T-helper 2 cell treated with Interferon-gamma antibody and Interleukin-4, amounts not matched to agents 5 μg/mL and 100 μg/mL, for 36 hours (primary cell): ENCODE measurements at regions not wholly inside any gene's neighbourhood (a gene's known extent, or its start where the extent isn't known, plus 50 kb on each side); places are given as distances from the start of the nearest gene placed in this dataset.

Experiments
- DNase-seq: peaks from one replicate; pipeline ENCODE4 v3.0.0; 2021; ENCODE audit warnings: low spot score
- H3K27ac Mint-ChIP-seq: one replicate; pipeline ENCODE4 v1.8.0; 2021; ENCODE audit warnings: mild to moderate bottlenecking, mixed read lengths
- H3K27me3 Mint-ChIP-seq: one replicate; pipeline ENCODE4 v1.8.0; 2021; ENCODE audit warnings: low read depth, mixed read lengths
- H3K36me3 Mint-ChIP-seq: one replicate; pipeline ENCODE4 v1.8.0; 2021; ENCODE audit warnings: low read depth, mixed read lengths
- H3K4me1 Mint-ChIP-seq: one replicate; pipeline ENCODE4 v1.8.0; 2021; ENCODE audit warnings: low read depth, mixed read lengths
- H3K4me3 Mint-ChIP-seq: one replicate; pipeline ENCODE4 v1.8.0; 2022; ENCODE audit warnings: mild to moderate bottlenecking, moderate library complexity, mixed read lengths
- H3K9me3 Mint-ChIP-seq: one replicate; pipeline ENCODE4 v1.8.0; 2021; ENCODE audit warnings: mixed read lengths

GRCh38 chr14:103255555-103255954 is 78.5 kb upstream of the EIF5 start:
- Mint-ChIP-seq H3K9me3 (no peaks in the 10 kb centered on the region), H3K4me1 (no peaks in the 10 kb centered on the region), H3K27me3 (no peaks in the 10 kb centered on the region), H3K4me3 (no peak overlapping the region), H3K27ac (no peak overlapping the region), H3K36me3 (no peaks in the 10 kb centered on the region)
- no peak for DNase-seq

DNA sequence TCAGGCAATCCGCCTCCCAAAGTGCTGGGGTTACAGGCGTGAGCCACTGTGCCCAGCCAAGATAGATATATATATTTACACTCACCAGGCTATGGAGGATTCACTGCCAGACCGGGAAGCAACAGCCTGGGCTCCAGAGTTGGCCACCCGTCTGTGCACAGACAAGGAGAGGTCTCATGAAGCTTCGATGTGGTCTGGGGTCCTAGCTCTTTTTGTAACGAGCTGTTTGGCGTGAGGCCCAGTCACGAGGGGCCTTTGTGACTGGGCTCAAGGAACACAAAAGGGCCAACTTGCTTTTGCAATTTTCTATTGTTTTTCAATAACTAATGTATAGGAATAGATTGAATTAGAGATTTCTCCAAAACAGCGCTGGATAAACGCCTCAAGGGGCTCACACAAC is 77.6 kb upstream of the EIF5 start:
- H3K4me3 Mint-ChIP-seq, result no peak overlapping the region
- no peak overlapping the region for H3K27ac Mint-ChIP-seq
- no peak for DNase-seq
- H3K36me3 Mint-ChIP-seq, result no peaks in the 10 kb centered on the region
- H3K9me3 Mint-ChIP-seq, result no peaks in the 10 kb centered on the region
- H3K27me3 Mint-ChIP-seq, result no peaks in the 10 kb centered on the region
- no peaks in the 10 kb centered on the region for H3K4me1 Mint-ChIP-seq

- no peaks in the 10 kb centered on the region for H3K4me1 Mint-ChIP-seq
- H3K27me3 Mint-ChIP-seq, result peaks cover 7% of the 10 kb centered on the region
- H3K4me3 Mint-ChIP-seq, result no peak overlapping the region
- DNase-seq, result no peak
- H3K27ac Mint-ChIP-seq, result no peak overlapping the region
- H3K9me3 Mint-ChIP-seq, result no peaks in the 10 kb centered on the region
- H3K36me3 Mint-ChIP-seq, result no peaks in the 10 kb centered on the region
Measured at GRCh38 chr14:103257211-103257962, 76.7 kb upstream of the EIF5 start.

- Mint-ChIP-seq H3K9me3 (no peaks in the 10 kb centered on the region), H3K36me3 (no peaks in the 10 kb centered on the region), H3K4me3 (no peak overlapping the region), H3K27me3 (peaks cover 15% of the 10 kb centered on the region), H3K4me1 (no peaks in the 10 kb centered on the region), H3K27ac (no peak overlapping the region)
- no peak for DNase-seq
Measured at GRCh38 chr14:103258211-103258610, 75.8 kb upstream of the EIF5 start.

- no peak for DNase-seq
- no peaks in the 10 kb centered on the region for H3K9me3 Mint-ChIP-seq
- H3K27me3 Mint-ChIP-seq, result peaks cover 24% of the 10 kb centered on the region
- no peaks in the 10 kb centered on the region for H3K36me3 Mint-ChIP-seq
- H3K4me3 Mint-ChIP-seq, result no peak overlapping the region
- no peaks in the 10 kb centered on the region for H3K4me1 Mint-ChIP-seq
- no peak overlapping the region for H3K27ac Mint-ChIP-seq
Measured at GRCh38 chr14:103259184-103259583, 74.9 kb upstream of the EIF5 start.

- peak overlapping the region; percentile 7 for H3K4me3 Mint-ChIP-seq
- H3K27me3 Mint-ChIP-seq, result peaks cover 25% of the 10 kb centered on the region
- no peaks in the 10 kb centered on the region for H3K9me3 Mint-ChIP-seq
- H3K27ac Mint-ChIP-seq, result no peak overlapping the region
- DNase-seq, result no peak
- H3K4me1 Mint-ChIP-seq, result no peaks in the 10 kb centered on the region
- H3K36me3 Mint-ChIP-seq, result no peaks in the 10 kb centered on the region
Measured at GRCh38 chr14:103259801-103260628, 74.0 kb upstream of the EIF5 start.

DNA sequence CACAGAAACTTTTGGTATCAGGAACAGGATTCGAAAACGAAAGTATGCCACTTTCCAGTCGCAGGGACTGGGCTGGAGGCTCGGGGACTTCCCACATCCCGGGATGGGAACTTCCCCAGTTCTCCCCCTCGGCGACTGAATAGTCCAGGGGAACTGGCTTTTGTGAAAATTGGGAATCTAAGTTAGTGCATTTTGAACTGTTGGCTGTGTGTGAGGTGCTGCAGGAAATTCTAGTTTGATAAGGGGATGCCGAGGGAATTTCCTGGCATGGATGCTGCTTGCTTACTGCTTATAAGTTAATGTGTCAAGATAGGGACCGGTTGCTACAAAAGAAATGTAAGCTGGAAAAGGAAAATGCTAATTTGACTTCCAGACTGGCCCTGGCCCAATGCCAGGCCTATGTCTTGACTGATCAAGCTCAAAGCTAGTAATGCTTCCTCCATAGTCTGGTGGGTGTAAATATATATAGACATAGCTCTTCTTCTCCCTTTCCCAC is 73.4 kb upstream of the EIF5 start:
- Mint-ChIP-seq H3K27ac (no peak overlapping the region), H3K4me3 (peak overlapping the region; percentile 7), H3K27me3 (peaks cover 30% of the 10 kb centered on the region), H3K4me1 (no peaks in the 10 kb centered on the region), H3K36me3 (no peaks in the 10 kb centered on the region), H3K9me3 (no peaks in the 10 kb centered on the region)
- DNase-seq, result no peak

- H3K9me3 Mint-ChIP-seq, result no peaks in the 10 kb centered on the region
- H3K27ac Mint-ChIP-seq, result no peak overlapping the region
- H3K36me3 Mint-ChIP-seq, result no peaks in the 10 kb centered on the region
- H3K4me3 Mint-ChIP-seq, result no peak overlapping the region
- H3K27me3 Mint-ChIP-seq, result peaks cover 41% of the 10 kb centered on the region
- H3K4me1 Mint-ChIP-seq, result no peaks in the 10 kb centered on the region
- DNase-seq, result no peak
Measured at GRCh38 chr14:103267226-103267910, 66.7 kb upstream of the EIF5 start.

DNA sequence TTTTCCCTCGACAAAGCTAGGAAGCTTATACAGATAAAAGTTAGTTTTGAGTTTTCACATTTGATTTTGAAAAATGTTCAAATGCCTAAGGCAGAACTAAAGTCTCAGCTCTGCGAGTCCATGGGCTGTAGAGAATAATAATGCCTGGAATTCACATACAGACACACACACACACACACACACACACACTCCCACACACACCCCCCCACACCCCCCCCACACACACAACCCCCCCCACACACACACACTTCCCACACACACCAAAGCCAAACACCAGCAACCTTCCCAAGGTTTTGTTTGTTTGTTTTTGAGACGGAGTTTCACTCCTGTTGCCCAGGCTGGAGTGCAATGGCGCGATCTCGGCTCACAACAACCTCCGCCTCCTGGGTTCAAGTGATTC is 62.8 kb upstream of the EIF5 start:
- Mint-ChIP-seq H3K27me3 (peaks cover 42% of the 10 kb centered on the region), H3K27ac (no peak overlapping the region), H3K36me3 (no peaks in the 10 kb centered on the region), H3K9me3 (no peaks in the 10 kb centered on the region), H3K4me3 (no peak overlapping the region), H3K4me1 (no peaks in the 10 kb centered on the region)
- no peak for DNase-seq

DNA sequence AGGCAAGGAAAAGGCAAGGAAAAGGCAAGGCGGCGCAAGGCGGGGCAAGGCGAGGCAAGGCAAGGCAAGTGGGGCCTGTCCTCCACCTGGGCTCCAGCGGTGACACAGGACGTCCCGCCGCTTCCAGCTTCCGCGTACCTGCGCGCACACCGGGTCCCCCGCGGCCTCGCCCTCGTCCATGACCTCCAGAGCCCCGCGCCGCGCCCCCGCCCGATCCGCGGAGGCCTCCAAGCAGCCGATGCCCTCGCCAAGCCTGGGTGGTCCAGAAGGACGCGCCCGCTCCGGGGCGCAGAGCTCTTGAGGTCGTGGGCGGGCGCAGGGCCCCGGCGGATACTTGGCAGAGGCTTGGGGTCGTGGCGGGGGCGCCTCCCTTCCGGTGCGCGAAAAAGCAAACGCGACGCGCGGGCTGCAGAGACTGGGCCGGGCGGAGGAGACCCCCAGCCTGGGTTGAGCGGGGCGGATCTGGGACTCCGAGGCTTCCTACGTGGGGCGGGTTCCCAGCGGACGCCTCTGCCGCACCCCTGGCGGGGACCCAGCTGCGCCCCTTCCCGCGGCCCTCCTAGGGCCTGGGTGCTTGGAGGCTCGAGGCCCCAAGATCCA is 60.8 kb upstream of the EIF5 start:
- H3K36me3 Mint-ChIP-seq, result no peaks in the 10 kb centered on the region
- H3K4me3 Mint-ChIP-seq, result no peak overlapping the region
- H3K4me1 Mint-ChIP-seq, result no peaks in the 10 kb centered on the region
- H3K9me3 Mint-ChIP-seq, result peaks cover 3% of the 10 kb centered on the region
- no peak overlapping the region for H3K27ac Mint-ChIP-seq
- H3K27me3 Mint-ChIP-seq, result peaks cover 56% of the 10 kb centered on the region
- DNase-seq, result no peak

GRCh38 chr14:103273745-103274615 is 60.1 kb upstream of the EIF5 start:
- no peak for DNase-seq
- Mint-ChIP-seq H3K9me3 (peaks cover 3% of the 10 kb centered on the region), H3K4me1 (no peaks in the 10 kb centered on the region), H3K36me3 (no peaks in the 10 kb centered on the region), H3K27me3 (peaks cover 60% of the 10 kb centered on the region), H3K4me3 (no peak overlapping the region), H3K27ac (no peak overlapping the region)

- peaks cover 66% of the 10 kb centered on the region for H3K27me3 Mint-ChIP-seq
Measured at GRCh38 chr14:103275000-103275399, 59.0 kb upstream of the EIF5 start.

DNA sequence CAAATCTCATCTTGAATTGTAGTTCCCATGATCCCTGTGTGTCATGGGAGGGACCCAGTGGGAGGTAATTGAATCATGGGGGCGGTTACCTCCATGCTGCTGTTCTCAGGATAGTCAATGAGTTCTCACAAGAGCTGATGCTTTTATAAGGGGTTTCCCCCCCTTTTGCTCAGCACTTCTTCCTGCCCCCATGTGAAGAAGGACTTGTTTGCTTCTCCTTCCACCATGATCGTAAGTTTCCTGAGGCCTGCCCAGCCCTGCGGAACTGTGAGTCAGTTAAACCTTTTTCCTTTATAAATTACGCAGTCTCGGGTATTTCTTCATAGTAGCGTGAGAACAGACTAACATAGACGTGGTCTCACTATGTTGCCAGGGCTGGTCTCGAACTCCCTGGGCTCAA is 56.1 kb upstream of the EIF5 start:
- Mint-ChIP-seq H3K27me3 (peaks cover 75% of the 10 kb centered on the region), H3K27ac (no peak overlapping the region), H3K4me3 (no peak overlapping the region), H3K4me1 (no peaks in the 10 kb centered on the region), H3K9me3 (peaks cover 3% of the 10 kb centered on the region), H3K36me3 (no peaks in the 10 kb centered on the region)
- DNase-seq, result no peak

More at GRCh38 chr14:103275000-103275399, 59.0 kb upstream of the EIF5 start:
- peaks cover 3% of the 10 kb centered on the region for H3K9me3 Mint-ChIP-seq
- no peak overlapping the region for H3K4me3 Mint-ChIP-seq
- H3K4me1 Mint-ChIP-seq, result no peaks in the 10 kb centered on the region
- H3K36me3 Mint-ChIP-seq, result no peaks in the 10 kb centered on the region
- no peak for DNase-seq
- H3K27ac Mint-ChIP-seq, result no peak overlapping the region
